ENCODE measurements at regions not wholly inside any gene's neighbourhood (a gene's known extent, or its start where the extent isn't known, plus 50 kb on each side); places are given as distances from the start of the nearest gene placed in this dataset.

DNA sequence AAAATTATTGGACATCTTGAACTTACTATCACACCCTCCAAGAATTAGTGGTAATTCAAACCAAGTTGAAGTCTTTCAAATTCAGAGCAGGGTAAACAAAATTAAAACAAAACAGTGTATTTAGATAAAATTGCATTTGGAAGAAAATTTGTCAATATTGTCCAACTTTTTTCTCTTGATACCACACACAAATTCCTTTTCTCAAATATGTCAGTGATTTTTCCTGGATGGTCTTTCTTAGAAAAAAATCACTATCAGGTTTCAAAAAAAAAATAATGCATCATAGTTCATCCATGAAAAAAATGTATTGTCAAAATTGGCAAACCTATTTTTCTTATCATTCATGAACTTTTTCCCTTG is 667.1 kb downstream of the TENT5A start:
- Histone ChIP-seq H3K36me3 (ENCODE audit: insufficient read depth, low read length) (no peaks in the 10 kb centered on the region), H3K9me3 (ENCODE audit: low read depth, low read length) (no peaks in the 10 kb centered on the region), H3K4me3 (no peak overlapping the region), H3K9ac (ENCODE audit: insufficient read length) (no peak overlapping the region), H3K27ac (no peak overlapping the region)
- no peak for DNase-seq (ENCODE audit: low read depth, low spot score)
- TF ChIP-seq POLR2AphosphoS5 (IDR thresholded peaks at IDR 0.05; ENCODE audit: borderline replicate concordance, low read depth, low read length) (no peak), EZH2 (IDR thresholded peaks at IDR 0.05) (no peak), FOXP2 (optimal IDR thresholded peaks at IDR 0.05; ENCODE audit: control extremely low read depth, extremely low read length, insufficient read depth) (no peak)

DNA sequence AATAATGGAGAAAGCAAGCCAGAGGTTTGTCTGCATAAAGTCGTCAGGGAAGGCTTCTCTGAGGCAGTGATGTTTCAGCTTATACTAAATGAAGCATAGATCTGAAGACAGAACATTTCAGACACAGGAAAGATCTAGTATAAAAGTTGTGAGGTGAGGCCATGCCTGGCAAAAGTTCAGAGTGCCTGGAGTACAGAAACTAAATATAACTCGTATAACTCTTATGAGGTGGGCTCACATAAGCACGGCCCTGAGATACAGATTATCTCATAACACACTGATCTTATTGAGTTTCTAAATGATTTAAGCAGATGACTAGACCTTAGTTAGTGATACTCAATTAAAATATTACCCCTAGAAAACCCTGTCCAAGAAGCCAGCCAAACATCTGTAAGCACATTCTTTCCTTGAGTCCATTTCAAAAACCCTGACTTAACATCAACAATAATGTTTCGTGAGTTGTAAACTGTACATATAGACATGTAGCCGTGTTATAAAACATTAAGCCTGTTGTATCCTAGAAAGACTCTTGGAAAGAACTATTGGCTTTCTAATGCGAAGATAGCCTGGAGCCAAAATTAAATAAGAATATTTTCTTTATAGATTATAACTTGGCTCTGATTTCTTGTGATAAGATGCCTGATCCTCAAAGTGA is 667.6 kb downstream of the TENT5A start:
- Histone ChIP-seq H3K9me3 (ENCODE audit: low read depth, low read length) (no peaks in the 10 kb centered on the region), H3K27ac (no peak overlapping the region), H3K4me3 (no peak overlapping the region), H3K9ac (ENCODE audit: insufficient read length) (no peak overlapping the region), H3K36me3 (ENCODE audit: insufficient read depth, low read length) (no peaks in the 10 kb centered on the region)
- no peak for TF ChIP-seq FOXP2 (optimal IDR thresholded peaks at IDR 0.05; ENCODE audit: control extremely low read depth, extremely low read length, insufficient read depth)
- no peak for TF ChIP-seq POLR2AphosphoS5 (IDR thresholded peaks at IDR 0.05; ENCODE audit: borderline replicate concordance, low read depth, low read length)
- no peak for TF ChIP-seq EZH2 (IDR thresholded peaks at IDR 0.05)
- DNase-seq (ENCODE audit: low read depth, low spot score): no peak

DNA sequence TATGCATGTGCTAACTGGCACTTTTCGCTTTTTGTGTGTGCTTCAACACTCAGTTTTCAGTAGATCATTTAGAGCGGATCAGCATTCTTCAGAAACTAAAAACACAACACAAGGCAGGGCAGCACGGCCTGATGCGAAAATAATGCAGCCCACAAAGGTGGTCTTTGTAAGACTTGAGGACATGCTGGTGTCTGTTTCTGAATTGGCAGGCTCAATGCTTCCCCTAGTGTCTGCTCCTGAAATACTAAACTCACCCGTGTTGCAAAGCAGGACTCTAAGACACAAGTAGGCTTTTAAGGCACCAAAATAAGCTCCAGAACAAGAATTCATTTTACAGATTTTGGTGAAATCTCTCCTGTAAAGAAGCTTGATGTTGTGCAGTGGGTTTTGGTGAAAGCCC is 676.5 kb downstream of the TENT5A start:
- Histone ChIP-seq H3K9ac (ENCODE audit: insufficient read length) (no peak overlapping the region), H3K4me3 (no peak overlapping the region), H3K36me3 (ENCODE audit: insufficient read depth, low read length) (no peaks in the 10 kb centered on the region), H3K9me3 (ENCODE audit: low read depth, low read length) (no peaks in the 10 kb centered on the region), H3K27ac (peak overlapping the region; percentile 26; the same call in 1 of the 2 replicates)
- TF ChIP-seq EZH2 (IDR thresholded peaks at IDR 0.05) (no peak), FOXP2 (optimal IDR thresholded peaks at IDR 0.05; ENCODE audit: control extremely low read depth, extremely low read length, insufficient read depth) (no peak), POLR2AphosphoS5 (IDR thresholded peaks at IDR 0.05; ENCODE audit: borderline replicate concordance, low read depth, low read length) (no peak)
- no peak for DNase-seq (ENCODE audit: low read depth, low spot score)

DNA sequence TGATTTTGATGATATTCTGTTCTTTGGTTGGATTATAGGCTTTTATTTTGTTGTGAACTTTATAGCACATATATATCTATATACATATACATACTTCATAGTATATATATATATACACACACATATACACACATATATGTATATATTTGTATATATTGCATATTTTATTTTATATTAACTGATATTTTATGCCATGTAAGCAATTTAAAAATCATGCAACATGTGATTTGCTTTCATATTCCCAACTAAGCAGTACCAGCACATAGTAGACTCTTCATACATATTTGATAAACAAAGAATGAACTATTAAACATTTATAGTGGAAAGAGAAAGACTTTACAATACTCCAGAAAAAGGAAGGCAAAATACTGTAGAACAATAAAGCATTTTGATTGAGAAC is 679.2 kb downstream of the TENT5A start:
- DNase-seq (ENCODE audit: low read depth, low spot score): no peak
- TF ChIP-seq POLR2AphosphoS5 (IDR thresholded peaks at IDR 0.05; ENCODE audit: borderline replicate concordance, low read depth, low read length) (no peak), EZH2 (IDR thresholded peaks at IDR 0.05) (no peak), FOXP2 (optimal IDR thresholded peaks at IDR 0.05; ENCODE audit: control extremely low read depth, extremely low read length, insufficient read depth) (no peak)
- H3K27ac ChIP-seq: no peak overlapping the region
- H3K9me3 ChIP-seq (ENCODE audit: low read depth, low read length): no peaks in the 10 kb centered on the region
- no peak overlapping the region for H3K4me3 ChIP-seq
- no peak overlapping the region for H3K9ac ChIP-seq (ENCODE audit: insufficient read length)
- H3K36me3 ChIP-seq (ENCODE audit: insufficient read depth, low read length): no peaks in the 10 kb centered on the region

- TF ChIP-seq POLR2AphosphoS5 (IDR thresholded peaks at IDR 0.05; ENCODE audit: borderline replicate concordance, low read depth, low read length): no peak
- TF ChIP-seq FOXP2 (optimal IDR thresholded peaks at IDR 0.05; ENCODE audit: control extremely low read depth, extremely low read length, insufficient read depth): no peak
- no peak for TF ChIP-seq EZH2 (IDR thresholded peaks at IDR 0.05)
- no peak for DNase-seq (ENCODE audit: low read depth, low spot score)
- H3K36me3 ChIP-seq (ENCODE audit: insufficient read depth, low read length): no peaks in the 10 kb centered on the region
- H3K9me3 ChIP-seq (ENCODE audit: low read depth, low read length): no peaks in the 10 kb centered on the region
- H3K9ac ChIP-seq (ENCODE audit: insufficient read length): no peak overlapping the region
- no peak overlapping the region for H3K27ac ChIP-seq
- H3K4me3 ChIP-seq: no peak overlapping the region
Measured at GRCh38 chr6:81071121-81071520, 681.4 kb downstream of the TENT5A start.

GRCh38 chr6:81067057-81067456 is 685.4 kb downstream of the TENT5A start:
- Histone ChIP-seq H3K9me3 (ENCODE audit: low read depth, low read length) (no peaks in the 10 kb centered on the region), H3K9ac (ENCODE audit: insufficient read length) (no peak overlapping the region), H3K36me3 (ENCODE audit: insufficient read depth, low read length) (no peaks in the 10 kb centered on the region), H3K27ac (peak overlapping the region; percentile 20), H3K4me3 (peak overlapping the region; percentile 1; the same call in 1 of the 2 replicates)
- TF ChIP-seq FOXP2 (optimal IDR thresholded peaks at IDR 0.05; ENCODE audit: control extremely low read depth, extremely low read length, insufficient read depth) (no peak), POLR2AphosphoS5 (IDR thresholded peaks at IDR 0.05; ENCODE audit: borderline replicate concordance, low read depth, low read length) (peak; percentile 63; the same call in 1 of the 2 replicates), EZH2 (IDR thresholded peaks at IDR 0.05) (no peak)
- peak; percentile 82 for DNase-seq (ENCODE audit: low read depth, low spot score)

DNA sequence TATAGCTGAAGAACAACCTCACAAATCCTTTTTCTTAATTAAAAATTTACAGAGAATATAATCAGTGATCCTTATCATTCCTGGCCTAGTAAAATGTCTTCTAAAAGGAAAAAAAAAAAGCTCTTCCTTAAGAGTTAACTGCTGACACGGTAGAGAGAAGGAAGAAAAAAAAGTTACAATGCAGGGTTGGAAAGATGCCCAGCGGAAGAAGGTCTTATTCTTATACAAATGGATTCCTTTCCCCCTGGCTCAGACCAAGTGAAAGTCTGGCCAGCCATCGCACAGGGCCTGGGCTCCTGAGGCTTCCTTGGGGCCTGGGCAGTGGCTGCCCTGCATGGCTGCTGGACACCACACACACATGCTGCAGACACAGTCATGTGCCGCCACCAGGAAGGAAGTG is 688.6 kb downstream of the TENT5A start:
- Histone ChIP-seq H3K9me3 (ENCODE audit: low read depth, low read length) (no peaks in the 10 kb centered on the region), H3K9ac (ENCODE audit: insufficient read length) (no peak overlapping the region), H3K4me3 (no peak overlapping the region), H3K36me3 (ENCODE audit: insufficient read depth, low read length) (no peaks in the 10 kb centered on the region), H3K27ac (no peak overlapping the region)
- TF ChIP-seq EZH2 (IDR thresholded peaks at IDR 0.05) (no peak), FOXP2 (optimal IDR thresholded peaks at IDR 0.05; ENCODE audit: control extremely low read depth, extremely low read length, insufficient read depth) (no peak), POLR2AphosphoS5 (IDR thresholded peaks at IDR 0.05; ENCODE audit: borderline replicate concordance, low read depth, low read length) (no peak; the same call in 1 of the 2 replicates)
- DNase-seq (ENCODE audit: low read depth, low spot score): no peak

GRCh38 chr6:81054036-81054435 is 698.4 kb downstream of the TENT5A start:
- no peak for DNase-seq (ENCODE audit: low read depth, low spot score)
- TF ChIP-seq FOXP2 (optimal IDR thresholded peaks at IDR 0.05; ENCODE audit: control extremely low read depth, extremely low read length, insufficient read depth) (no peak), EZH2 (IDR thresholded peaks at IDR 0.05) (no peak), POLR2AphosphoS5 (IDR thresholded peaks at IDR 0.05; ENCODE audit: borderline replicate concordance, low read depth, low read length) (no peak)

DNA sequence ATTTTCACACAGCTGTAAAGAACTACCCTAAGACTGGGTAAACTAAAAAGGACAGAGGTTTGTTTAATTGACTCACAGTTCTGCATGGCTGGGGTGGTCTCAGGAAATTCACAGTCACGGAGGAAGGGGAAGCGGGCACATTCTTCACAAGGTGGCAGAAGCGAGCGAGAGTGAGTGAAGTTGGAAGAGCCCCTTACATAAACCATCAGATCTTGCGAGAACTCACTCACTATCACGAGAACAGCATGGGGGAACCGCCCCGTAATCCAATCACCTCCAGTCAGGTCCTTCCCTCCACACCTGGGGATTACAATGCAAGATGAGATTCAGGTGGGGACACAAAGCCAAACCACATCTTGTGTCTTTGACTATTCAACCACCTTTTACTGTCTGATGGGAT is 700.5 kb downstream of the TENT5A start:
- no peak overlapping the region for H3K27ac ChIP-seq
- no peak overlapping the region for H3K4me3 ChIP-seq
- H3K9ac ChIP-seq (ENCODE audit: insufficient read length): no peak overlapping the region
- no peaks in the 10 kb centered on the region for H3K9me3 ChIP-seq (ENCODE audit: low read depth, low read length)
- DNase-seq (ENCODE audit: low read depth, low spot score): no peak
- H3K36me3 ChIP-seq (ENCODE audit: insufficient read depth, low read length): no peaks in the 10 kb centered on the region
- TF ChIP-seq FOXP2 (optimal IDR thresholded peaks at IDR 0.05; ENCODE audit: control extremely low read depth, extremely low read length, insufficient read depth) (no peak), EZH2 (IDR thresholded peaks at IDR 0.05) (no peak), POLR2AphosphoS5 (IDR thresholded peaks at IDR 0.05; ENCODE audit: borderline replicate concordance, low read depth, low read length) (no peak)

More at GRCh38 chr6:81054036-81054435, 698.4 kb downstream of the TENT5A start:
- no peaks in the 10 kb centered on the region for H3K9me3 ChIP-seq (ENCODE audit: low read depth, low read length)
- H3K27ac ChIP-seq: peak overlapping the region; percentile 37; the same call in 1 of the 2 replicates
- no peaks in the 10 kb centered on the region for H3K36me3 ChIP-seq (ENCODE audit: insufficient read depth, low read length)
- 0 out of 2 replicates have a peak overlapping the region, but pooled peaks have one; percentile 10 for H3K4me3 ChIP-seq
- no peak overlapping the region for H3K9ac ChIP-seq (ENCODE audit: insufficient read length)
